ENCODE measurements at regions not wholly inside any gene's neighbourhood (a gene's known extent, or its start where the extent isn't known, plus 50 kb on each side); places are given as distances from the start of the nearest gene placed in this dataset.
"Not testable (repeated sequence)": the region's sequence is repeated elsewhere in the genome, so short reads cannot be mapped to it uniquely, and the experiment has no call there.

GRCh38 chr7:86002858-86003257, 640.9 kb upstream of the GRM3 start:
- no peak for DNase-seq

- DNase-seq: no peak
Observed at GRCh38 chr7:85997515-85997914, 646.2 kb upstream of the GRM3 start.

- no peak for DNase-seq
Observed at GRCh38 chr7:85995101-85995500, 648.6 kb upstream of the GRM3 start.

- DNase-seq: no peak
Observed at GRCh38 chr7:85980740-85981139, 663.0 kb upstream of the GRM3 start.

GRCh38 chr7:85974176-85974575, 669.5 kb upstream of the GRM3 start:
- DNase-seq: no peak

- no peak for DNase-seq
Observed at GRCh38 chr7:85972504-85973141, 671.1 kb upstream of the GRM3 start.

GRCh38 chr7:85954961-85955360, 688.7 kb upstream of the GRM3 start:
- DNase-seq: no peak

GRCh38 chr7:85950871-85951270, 692.8 kb upstream of the GRM3 start:
- no peak for DNase-seq

- DNase-seq: no peak
Observed at GRCh38 chr7:85950418-85950817, 693.3 kb upstream of the GRM3 start.

- no peak for DNase-seq
Observed at GRCh38 chr7:85947767-85948166, 695.9 kb upstream of the GRM3 start.

GRCh38 chr7:85940798-85941197, 702.9 kb upstream of the GRM3 start:
- DNase-seq: no peak

GRCh38 chr7:85931919-85932318, 711.8 kb upstream of the GRM3 start:
- DNase-seq: no peak

GRCh38 chr7:85928500-85928899, 715.2 kb upstream of the GRM3 start:
- no peak for DNase-seq

GRCh38 chr7:85927226-85927625, 716.5 kb upstream of the GRM3 start:
- no peak for DNase-seq

- no peak for DNase-seq
Observed at GRCh38 chr7:85924062-85924461, 719.6 kb upstream of the GRM3 start.

- no peak for DNase-seq
Observed at GRCh38 chr7:85916016-85916415, 727.7 kb upstream of the GRM3 start.

- no peak for DNase-seq
Observed at GRCh38 chr7:85914437-85914836, 727.6 kb upstream of the SEMA3D start.

GRCh38 chr7:85908051-85908450, 721.2 kb upstream of the SEMA3D start:
- no peak for DNase-seq

GRCh38 chr7:85897967-85898366, 711.1 kb upstream of the SEMA3D start:
- DNase-seq: no peak

GRCh38 chr7:85896531-85896930, 709.7 kb upstream of the SEMA3D start:
- no peak for DNase-seq

GRCh38 chr7:85895835-85896234, 709.0 kb upstream of the SEMA3D start:
- DNase-seq: no peak

GRCh38 chr7:85891900-85892299, 705.0 kb upstream of the SEMA3D start:
- not testable (repeated sequence) for DNase-seq

GRCh38 chr7:85890244-85890811, 703.5 kb upstream of the SEMA3D start:
- DNase-seq: no peak

- no peak for DNase-seq
Observed at GRCh38 chr7:85887133-85887532, 700.3 kb upstream of the SEMA3D start.

GRCh38 chr7:85882335-85882734, 695.5 kb upstream of the SEMA3D start:
- no peak for DNase-seq

Measured in NCI-H187 (cell line).